ENCODE measurements at regions not wholly inside any gene's neighbourhood (a gene's known extent, or its start where the extent isn't known, plus 50 kb on each side); places are given as distances from the start of the nearest gene placed in this dataset.
A peak's percentile ranks its signal among the peaks of the same experiment; 100 is the strongest.

DNA sequence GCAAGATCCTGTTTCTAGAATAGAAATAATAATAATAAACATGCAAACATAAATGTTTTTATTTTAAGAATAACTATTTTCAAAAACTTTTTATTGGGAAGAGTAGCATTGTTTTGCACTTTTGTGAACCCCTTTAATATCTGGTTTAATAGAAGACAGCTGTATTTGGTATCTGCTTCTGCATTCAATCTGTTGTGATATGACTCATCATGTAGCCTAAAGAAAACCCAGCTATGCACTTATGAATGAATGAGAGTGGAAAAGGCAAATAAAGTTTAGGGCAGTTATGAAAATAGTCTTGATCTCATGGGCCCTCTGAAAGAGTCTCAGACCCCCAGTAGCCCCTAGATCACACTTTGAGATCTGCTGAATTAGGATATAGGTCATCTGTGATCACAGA, 100.4 kb upstream of the PPP2R3A start:
- DNase-seq (ENCODE audit: low spot score): peak; percentile 36

DNA sequence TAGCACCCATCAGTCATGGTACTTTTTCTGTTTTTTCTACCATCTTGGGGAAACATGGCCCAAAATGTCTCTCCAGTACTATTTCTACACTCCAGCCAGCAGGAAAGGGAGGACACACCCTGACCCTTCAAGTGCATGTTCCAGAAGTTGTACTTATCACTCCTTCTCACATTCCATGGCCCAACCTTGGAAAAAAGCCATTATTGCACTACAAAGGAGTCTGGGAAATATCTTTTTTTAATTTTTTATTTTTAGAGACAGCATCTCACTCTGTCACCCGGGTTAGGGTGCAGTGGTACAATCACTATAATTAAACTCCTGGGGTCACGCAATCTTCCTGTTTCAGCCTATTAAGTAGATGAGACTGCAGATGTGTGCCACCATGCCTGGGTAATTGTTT, 100.0 kb upstream of the PPP2R3A start:
- no peak for DNase-seq (ENCODE audit: low spot score)

DNA sequence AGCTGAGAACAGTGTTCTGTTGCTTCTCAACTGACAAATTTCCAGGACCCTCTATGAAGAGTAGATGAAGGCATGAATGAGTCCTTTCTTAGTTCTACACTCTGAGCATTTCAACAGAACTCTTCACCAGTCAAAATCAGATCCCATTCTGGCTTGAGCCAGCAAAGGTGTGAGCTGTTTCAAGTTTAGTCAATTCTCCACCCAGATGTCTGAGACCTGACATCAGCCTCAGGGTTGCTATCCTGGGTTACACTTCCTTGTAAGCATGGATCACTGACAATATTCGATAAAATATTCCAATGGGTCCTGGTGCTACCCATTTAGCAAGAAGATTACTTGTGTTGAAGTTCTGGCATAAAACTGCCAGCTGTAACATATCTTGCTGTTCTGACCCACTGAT, 97.6 kb upstream of the PPP2R3A start:
- no peak for DNase-seq (ENCODE audit: low spot score)

DNA sequence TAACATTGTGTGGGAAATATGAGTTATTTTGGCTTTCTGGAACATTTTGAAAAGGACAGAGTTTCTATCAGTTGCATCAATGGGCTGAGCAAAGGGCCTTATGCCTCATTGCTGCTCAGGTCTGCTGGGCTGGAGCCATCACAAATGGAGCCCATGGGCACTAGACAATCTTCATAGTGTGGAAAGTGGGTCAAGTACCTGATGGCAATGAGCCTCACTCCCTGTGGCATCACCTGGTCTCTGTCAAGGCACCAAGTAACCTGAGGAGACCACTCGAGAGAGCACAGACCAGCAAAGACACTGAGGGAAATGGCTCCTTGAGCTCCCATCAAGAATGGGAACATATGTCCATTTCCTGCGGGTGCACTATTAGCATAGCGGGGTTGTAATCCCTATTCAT, 96.7 kb upstream of the PPP2R3A start:
- no peak for DNase-seq (ENCODE audit: low spot score)

DNA sequence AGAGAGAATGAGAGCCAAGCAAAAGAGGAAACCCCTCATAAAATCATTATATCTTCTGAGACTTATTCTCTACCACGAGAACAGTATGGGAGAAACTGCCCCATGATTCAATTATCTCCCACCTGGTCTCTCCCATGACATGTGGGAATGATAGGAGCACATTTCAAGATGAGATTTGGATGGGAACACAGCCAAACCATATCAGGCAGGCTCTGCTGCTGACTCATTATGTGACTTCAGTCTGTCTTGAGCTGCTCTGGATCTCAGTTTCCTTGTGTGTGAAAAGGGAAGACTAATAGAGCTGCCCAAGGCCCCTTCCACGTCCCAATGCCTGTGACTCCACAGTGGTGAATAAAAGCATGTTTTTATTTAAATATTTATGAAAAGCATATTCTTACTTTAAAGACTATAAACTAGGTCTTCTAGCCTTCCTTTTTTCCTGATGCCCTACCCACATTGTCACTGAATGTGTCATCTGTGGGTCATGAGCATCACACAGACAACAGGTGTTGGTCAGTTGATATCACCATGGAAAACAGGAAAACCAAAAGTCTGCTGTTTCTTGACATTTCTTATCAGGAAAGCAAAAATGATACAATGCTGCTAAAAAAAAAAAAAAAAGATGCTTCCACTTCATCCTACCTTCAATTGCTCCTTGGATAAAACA, 96.0 kb upstream of the PPP2R3A start:
- DNase-seq (ENCODE audit: low spot score): no peak

DNA sequence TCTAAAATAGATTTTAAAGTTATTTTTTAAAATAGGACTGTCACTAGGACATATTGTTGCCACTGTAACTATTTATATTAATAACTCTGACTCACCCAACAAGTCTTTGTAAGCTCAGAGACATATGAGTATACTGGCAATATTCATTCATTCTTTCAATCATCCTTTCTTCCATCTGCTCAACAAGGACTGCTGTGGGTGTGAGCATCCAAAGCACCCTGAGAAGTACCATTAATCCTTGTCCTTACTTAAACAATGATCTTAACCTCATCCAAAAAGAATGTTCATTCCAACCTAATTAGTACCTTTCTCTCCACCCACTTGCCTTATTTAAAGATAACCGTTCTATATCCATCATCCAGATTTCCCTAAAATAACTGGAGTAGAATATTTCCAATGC, 94.2 kb upstream of the PPP2R3A start:
- no peak for DNase-seq (ENCODE audit: low spot score)

DNA sequence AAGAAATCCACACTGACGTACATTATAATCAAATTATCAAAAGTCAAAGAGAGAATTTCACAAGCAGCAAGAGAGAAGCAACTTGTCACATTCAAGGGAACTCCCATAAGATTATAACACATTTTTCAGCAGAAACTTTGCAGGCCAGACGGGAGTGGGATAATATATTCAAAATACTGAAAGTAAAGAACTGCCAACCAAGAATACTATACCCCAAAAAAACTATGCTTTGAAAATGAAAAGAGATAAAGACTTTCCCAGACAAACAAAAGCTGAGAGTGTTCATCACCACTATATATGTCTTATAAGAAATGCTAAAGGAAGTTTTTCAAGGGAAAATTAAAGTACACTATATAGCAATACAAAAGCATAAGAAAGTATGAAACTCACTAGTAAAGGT, 91.5 kb upstream of the PPP2R3A start:
- no peak for DNase-seq (ENCODE audit: low spot score)

DNA sequence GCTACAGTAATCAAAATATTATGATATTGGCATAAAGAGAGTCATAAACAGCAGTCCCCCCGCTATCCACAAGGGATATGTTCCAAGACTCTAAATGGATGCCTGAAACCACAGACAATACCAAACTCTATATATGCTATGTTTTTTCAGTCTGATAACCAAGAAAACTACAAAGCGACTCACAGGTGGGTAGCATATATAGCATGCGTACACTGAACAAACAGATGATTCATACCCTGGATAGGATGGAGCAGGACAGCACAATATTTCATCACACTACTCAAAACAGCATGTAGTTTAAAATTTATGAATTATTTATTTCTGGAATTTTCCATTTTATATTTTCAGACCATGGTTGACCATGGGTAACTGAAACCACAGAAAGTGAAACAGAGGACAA, 87.0 kb upstream of the PPP2R3A start:
- DNase-seq (ENCODE audit: low spot score): no peak

DNA sequence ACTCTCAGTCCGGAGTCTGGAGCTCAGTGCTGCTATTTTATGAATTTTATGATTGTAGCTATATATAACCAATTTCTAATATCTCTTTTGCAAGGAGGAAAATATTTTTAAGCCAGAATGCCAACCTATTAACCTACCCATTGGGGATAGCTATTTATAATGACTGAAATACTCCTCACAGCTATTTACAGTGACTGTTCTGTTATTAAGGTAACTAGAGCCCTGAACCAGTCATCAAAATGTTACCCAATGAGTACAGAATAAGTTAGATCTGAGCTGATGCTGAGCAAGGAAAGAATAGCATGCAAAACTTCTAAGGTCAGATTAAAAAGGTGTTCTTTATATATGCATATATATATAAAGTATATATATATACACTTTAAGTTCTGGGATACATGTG, 79.6 kb upstream of the PPP2R3A start:
- DNase-seq (ENCODE audit: low spot score): no peak

DNA sequence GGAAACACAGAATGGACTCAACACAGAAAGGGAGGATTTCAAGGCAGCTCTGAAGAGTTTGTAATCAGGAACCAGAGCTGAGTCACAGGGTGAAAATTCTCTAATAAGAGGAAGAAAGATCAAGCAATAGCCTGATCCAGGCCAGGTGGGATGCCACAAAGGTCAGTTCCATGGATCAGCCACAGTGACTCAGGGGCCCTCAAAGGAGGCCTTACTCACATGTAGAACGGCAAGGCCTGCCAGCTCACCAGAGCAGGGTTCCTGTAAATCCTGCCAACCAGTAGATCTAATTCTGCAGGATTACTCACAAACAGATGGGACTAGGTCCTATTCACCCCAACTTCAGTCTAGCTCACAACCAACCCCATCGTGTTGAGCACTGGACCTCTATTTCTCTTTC, 78.3 kb upstream of the PPP2R3A start:
- DNase-seq (ENCODE audit: low spot score): peak; percentile 70

DNA sequence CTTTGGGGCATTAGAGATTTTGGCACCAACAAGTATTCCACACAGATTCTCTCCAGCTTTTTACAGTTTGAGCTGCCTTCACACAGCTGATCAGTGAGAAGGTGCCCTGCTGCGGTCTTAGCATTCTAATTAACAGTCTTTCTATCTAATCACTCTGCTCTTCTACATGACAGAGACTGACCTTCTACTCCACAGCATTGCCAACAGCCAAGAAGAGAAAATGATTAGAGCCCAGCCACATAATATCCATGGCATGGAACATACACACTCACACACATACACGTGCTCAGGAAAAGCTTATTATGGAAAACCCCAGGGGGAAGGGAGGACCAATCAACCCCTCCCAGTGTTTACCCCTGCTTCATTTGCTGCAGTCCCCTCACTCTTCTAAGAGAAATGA, 76.1 kb upstream of the PPP2R3A start:
- no peak for DNase-seq (ENCODE audit: low spot score)

DNA sequence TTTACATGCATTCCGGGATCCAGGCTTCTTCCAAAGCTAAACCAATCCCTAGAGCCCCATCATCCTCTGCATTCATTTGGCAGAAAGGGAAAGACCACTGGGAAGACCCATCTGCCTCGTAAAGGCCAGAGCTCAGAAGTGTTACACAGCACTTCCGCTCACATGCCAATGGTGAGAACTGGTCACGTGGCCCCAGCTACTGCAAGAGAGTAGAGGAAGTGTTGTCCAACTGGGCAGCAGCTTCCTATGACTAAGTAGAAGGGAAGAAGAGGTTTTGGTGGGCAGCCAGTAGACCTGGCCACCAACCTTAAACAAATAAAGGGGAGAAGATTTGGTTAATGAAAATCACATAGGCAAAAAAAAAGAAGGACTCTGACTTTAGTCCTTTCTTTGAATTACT, 74.4 kb upstream of the PPP2R3A start:
- DNase-seq (ENCODE audit: low spot score): no peak

DNA sequence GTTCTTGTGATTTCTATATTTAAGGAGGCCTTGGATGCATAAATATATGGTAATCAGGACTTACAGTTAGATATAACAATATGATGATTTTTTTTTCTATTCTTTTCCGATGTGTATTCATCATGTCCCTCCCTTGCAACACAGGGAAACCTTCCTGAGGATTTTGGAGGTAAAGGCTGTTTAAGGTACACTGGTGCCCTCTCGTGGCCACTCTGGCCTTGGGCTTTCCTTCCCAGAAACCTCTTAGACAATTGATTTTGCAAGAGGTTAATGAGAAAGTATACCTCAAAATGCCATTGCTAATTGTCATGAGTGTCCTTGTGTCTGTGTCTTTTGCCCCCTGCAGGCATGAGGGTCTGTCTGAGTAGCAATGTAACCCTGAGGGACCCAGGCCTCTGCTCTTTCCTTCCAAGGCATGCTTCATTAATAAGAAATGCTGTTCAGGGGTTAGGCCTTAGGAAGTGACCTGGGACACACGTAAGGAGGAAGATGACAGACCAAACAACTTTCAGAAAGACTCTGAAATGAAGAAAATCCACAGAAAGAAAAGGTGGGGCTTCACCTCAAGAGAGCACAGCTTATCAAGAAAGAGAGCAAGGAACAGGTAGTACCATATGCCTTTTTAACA, 70.3 kb upstream of the PPP2R3A start:
- DNase-seq (ENCODE audit: low spot score): peak; percentile 76

DNA sequence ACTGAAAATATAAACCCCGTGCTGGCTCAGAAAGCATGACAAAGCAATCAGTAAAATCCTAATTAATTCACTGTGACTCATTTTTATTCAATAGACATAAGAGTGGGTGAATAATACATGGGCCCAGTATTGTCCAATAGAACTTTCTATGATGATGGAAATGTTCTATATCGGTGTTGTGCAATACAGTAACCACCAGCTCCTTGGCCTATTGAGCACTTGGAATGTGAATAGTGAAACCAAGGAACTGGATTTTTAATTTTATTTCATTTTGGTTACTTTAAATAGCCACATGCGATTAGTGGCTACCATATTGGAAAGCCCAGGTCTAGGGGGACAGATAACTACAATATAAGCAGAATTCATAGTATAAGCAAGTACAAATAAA, 69.8 kb upstream of the PPP2R3A start:
- no peak for DNase-seq (ENCODE audit: low spot score)

DNA sequence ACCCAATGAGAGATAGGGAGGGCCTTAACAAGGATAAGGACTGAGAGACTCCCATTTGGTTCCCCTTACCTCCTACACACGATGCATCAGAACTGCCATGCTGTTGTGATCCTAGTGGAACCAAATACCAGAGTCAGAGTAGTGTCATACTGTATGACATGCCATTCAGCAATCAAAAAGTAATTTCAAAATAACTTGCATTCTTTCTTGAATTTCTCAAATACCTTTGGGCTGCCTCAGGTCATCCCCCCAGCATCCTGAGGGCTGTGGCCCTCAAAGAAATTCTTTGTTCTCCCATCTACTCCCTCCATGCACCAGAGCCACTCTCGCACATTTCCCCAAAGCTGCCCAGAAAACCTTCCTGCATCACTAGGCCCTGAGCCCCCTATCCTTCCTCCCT, 68.9 kb upstream of the PPP2R3A start:
- peak; percentile 68 for DNase-seq (ENCODE audit: low spot score)

DNA sequence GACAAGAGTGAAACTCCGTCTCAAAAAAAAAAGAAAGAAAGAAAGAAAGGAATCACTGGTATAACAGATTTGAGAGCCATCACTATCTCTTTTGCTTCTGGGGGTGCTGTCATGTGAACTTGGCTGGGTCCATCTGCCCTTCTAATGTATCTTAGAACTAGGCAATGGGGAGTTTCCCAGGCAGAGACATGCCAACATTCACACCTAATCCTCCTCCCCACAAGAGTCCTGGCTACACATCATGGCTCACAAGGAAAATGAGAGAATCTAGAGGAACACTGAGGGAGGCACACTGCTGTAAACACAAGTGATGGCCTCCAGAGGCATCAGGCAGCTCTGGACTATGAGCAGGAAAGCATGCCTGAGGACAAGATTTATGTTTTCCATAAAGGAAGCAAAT, 67.8 kb upstream of the PPP2R3A start:
- DNase-seq (ENCODE audit: low spot score): no peak

DNA sequence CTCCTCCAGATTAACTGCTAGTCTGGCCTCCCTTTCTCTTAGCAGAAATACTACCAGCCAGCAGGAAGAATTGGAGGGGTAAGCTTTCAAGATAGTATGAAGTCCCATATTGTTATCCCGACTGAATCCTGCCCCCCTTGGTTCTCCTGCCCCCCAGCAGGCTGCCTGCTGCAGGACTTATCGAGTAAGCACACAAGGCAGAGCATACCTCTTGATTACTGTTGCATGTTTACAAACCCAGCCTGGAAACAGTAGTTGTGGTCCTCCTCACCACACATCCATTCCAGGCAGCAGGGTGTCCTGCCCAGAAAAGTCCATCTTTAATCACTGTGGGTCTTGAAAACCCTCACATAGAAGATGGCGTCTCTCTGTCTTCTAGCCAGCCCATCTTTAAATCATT, 66.8 kb upstream of the PPP2R3A start:
- DNase-seq (ENCODE audit: low spot score): no peak

DNA sequence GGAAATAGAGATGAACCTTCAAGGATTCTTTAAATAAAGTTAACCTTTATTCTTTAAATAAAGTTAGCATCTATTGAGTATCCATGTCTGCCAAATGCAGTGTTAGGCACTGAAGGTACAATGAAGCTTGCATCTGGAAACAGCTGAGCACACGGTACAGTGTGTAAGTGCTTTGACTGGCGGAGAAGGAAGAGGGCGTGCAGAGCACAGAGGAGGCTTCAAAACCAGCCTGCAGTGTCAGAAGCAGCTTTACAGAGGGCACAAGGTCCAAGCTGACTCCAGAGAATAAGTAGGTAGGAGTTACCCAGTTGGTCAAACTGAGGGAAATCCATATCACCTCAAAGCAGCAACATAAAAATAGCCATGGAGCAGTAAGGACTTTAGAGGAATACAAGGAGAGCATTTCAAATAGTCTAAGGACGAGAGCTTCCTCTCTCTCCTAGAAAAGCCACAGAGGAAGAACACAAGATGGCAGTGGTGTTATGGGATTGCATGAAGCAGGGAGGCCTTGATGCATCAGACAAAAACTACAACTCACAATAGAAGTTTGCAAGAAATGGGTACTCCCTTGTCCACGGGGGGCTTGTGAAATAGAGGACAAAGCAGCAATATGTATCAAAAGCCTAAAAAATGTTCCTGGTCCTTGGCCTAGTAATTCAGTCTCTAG, 60.3 kb upstream of the PPP2R3A start:
- DNase-seq (ENCODE audit: low spot score): peak; percentile 50

DNA sequence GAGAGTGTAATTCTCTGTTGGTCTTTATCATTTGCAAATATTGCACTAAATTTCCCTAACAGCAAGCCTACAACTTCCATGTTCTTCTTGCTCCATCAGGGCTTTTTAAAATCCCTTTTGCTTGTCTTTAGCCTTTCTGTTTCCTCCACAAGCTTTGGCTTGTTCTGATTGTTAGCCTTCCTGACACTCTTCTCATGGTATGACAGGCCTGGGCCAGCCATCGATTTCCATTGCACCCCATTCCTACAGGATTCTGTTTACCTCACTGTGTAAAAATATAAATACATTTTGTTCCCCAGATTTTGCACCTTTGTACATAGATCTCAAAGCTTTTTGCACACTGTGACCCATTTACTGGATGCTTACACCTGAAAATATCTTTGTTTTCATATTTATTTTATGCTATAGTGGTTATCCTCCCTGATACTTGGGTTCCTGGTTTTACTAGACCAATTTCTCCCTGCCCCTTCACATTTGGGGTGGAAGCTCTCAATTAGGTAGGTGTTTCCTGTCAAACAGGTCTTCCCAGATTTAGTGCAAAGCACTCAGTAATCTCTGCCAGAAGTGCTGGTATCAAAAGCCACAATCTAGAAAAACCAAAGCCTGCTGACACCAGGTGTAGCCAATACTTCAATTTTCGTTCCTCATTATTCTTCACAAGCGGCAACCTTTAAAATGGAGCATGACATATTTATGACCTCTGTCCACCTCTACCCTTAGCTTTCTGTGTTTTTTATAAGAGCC, 57.9 kb upstream of the PPP2R3A start:
- no peak for DNase-seq (ENCODE audit: low spot score)

DNA sequence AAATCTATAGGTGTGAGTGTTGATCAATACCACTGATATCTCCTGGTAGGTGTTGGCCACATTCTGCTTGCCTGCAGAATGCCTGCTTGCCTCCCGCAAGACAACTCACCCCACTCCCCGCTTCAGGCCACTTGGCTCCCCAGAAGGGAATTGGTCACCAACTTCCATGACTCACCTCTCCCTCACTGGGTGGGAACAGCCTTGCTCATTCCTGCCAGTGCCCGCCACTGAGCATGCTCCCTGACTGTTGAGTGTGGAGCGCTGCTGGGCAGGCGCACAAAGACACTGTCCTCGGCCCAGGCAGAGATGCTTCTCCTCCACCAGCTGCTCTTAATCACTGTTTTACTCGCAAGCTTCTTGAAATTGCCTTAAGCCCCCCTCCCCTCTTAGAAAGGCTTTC, 57.3 kb upstream of the PPP2R3A start:
- DNase-seq (ENCODE audit: low spot score): no peak

DNA sequence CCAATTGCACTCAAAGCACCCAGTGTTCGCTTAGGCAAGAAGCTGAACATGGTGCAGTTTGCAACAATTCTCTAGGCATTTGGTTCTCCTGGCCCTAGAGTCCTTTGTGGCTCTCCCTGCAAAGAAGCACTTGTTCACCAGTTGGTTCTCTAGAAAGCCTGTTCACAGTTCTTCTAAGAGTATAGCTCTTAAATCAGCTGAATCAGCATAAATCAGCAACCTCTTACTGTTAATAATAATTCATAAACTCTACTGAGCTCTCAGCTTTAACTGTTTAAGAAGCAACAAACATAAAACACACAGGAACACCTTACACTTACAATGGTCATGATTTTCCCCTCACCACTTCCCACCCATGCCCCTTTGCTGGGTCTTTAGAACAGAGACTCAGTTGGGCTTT, 56.8 kb upstream of the PPP2R3A start:
- DNase-seq (ENCODE audit: low spot score): no peak

DNA sequence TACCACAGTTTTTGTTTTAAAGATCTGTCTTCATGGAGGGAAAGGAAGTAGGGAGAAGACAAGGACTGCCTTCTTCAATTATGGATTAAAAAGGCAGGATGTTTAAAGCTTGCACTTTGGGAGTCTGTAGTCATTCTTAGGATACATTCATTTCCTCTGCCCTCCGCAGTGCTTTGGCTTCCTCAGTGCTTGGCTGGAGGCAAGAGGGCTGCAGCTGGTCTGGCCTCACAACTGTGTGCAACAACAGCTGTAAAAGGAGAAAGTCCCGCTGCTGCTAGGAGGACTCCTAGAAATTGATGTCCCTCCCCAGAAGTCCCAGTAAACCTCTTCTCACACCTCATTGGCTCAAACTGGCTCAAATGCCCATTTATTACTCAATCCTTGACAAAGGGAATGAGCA, 54.4 kb upstream of the PPP2R3A start:
- no peak for DNase-seq (ENCODE audit: low spot score)

DNA sequence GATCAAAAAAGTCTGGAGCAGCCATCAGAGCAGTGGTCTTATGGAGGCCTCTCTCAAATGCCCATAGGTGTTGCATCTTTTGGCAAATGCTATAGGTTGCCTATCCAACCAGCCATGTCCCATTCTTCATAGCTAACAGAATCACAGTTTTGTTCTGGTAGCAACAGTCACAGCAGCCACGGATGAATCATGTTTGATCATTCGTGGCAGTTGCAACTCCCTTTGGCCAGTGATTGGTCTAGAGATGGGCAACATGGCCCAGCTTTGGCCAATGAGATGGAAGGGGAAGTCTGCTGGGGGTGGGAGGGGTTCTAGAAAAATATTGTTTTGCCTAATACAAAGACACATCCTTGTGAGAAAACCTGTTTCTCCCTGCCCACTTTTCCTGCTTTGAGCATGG, 50.3 kb upstream of the PPP2R3A start:
- no peak for DNase-seq (ENCODE audit: low spot score)

All from AG08395 (cell line).